Liver (tissue), 6 donors: ENCODE measurements at regions not wholly inside any gene's neighbourhood (a gene's known extent, or its start where the extent isn't known, plus 50 kb on each side); places are given as distances from the start of the nearest gene placed in this dataset.

Experiments used
- DNase-seq: peaks from one replicate; pipeline ENCODE4 v3.0.0-alpha.2; 2017; ENCODE audit warnings: low spot score
- H3K27ac ChIP-seq, 2 donors: one replicate each; pipeline ENCODE4 v1.7.0; 2013; ENCODE audit warnings: inconsistent platforms in 2 of 2, low read length in 2 of 2, control low read depth in 1 of 2, low read depth in 1 of 2, mild to moderate bottlenecking in 1 of 2
- H3K27me3 ChIP-seq, 4 donors: one replicate each; pipeline versions ENCODE4 v1.6.1 to v1.7.0; 2013; ENCODE audit warnings: low read length in 3 of 4, inconsistent platforms in 1 of 4, mild to moderate bottlenecking in 1 of 4, moderate library complexity in 1 of 4; ENCODE audit not compliant: control insufficient read depth in 4 of 4, insufficient read depth in 4 of 4
- H3K36me3 ChIP-seq, 4 donors: one replicate each; pipeline versions ENCODE4 v1.6.1 to v1.7.0; 2013; ENCODE audit warnings: low read length in 3 of 4, mild to moderate bottlenecking in 3 of 4, low read depth in 1 of 4, moderate library complexity in 1 of 4; ENCODE audit not compliant: control insufficient read depth in 4 of 4, insufficient read depth in 3 of 4
- H3K4me1 ChIP-seq, 4 donors: one replicate each; pipeline versions ENCODE4 v1.6.1 to v1.7.0; 2013; ENCODE audit warnings: low read length in 3 of 4, mild to moderate bottlenecking in 3 of 4, moderate library complexity in 1 of 4; ENCODE audit not compliant: control insufficient read depth in 4 of 4, insufficient read depth in 4 of 4
- H3K4me3 ChIP-seq, 3 donors: one replicate each; pipeline versions ENCODE4 v1.6.1 to v1.7.0; 2013; ENCODE audit warnings: low read length in 3 of 3, control low read depth in 1 of 3, low read depth in 1 of 3, mild to moderate bottlenecking in 1 of 3
- H3K9ac ChIP-seq, 2 donors: one replicate each; pipeline ENCODE4 v1.7.0; 2013; ENCODE audit warnings: low read length in 2 of 2, mild to moderate bottlenecking in 2 of 2, moderate library complexity in 2 of 2, control low read depth in 1 of 2, low read depth in 1 of 2
- H3K9me3 ChIP-seq, 4 donors: one replicate each; pipeline versions ENCODE4 v1.6.1 to v1.7.0; 2013; ENCODE audit warnings: low read length in 3 of 4; ENCODE audit not compliant: control insufficient read depth in 4 of 4
- EGR1 ChIP-seq, 2 donors: IDR thresholded peaks; 2 replicates each; pipeline ENCODE4 v1.6.1; 2016 to 2018; ENCODE audit warnings: antibody characterized with exemption in 2 of 2, low read depth in 2 of 2
- FOXA1 ChIP-seq: IDR thresholded peaks from 2 replicates; pipeline ENCODE4 v1.6.1; 2016; ENCODE audit warnings: antibody characterized with exemption
- FOXA2 ChIP-seq: IDR thresholded peaks from 2 replicates; pipeline ENCODE4 v1.6.1; 2016; ENCODE audit warnings: antibody characterized with exemption
- GABPA ChIP-seq, 2 donors: IDR thresholded peaks in 1 of 2; conservative IDR thresholded peaks in 1 of 2; 2 replicates each; pipeline ENCODE4 v1.6.1; 2016; ENCODE audit warnings: antibody characterized with exemption in 2 of 2, mild to moderate bottlenecking in 1 of 2, moderate library complexity in 1 of 2
- HNF4A ChIP-seq, 2 donors: conservative IDR thresholded peaks; 2 replicates each; pipeline ENCODE4 v1.6.1; 2016; ENCODE audit warnings: antibody characterized with exemption in 2 of 2, mild to moderate bottlenecking in 2 of 2
- HNF4G ChIP-seq: IDR thresholded peaks from 2 replicates; pipeline ENCODE4 v1.6.1; 2016; ENCODE audit warnings: antibody characterized with exemption
- JUND ChIP-seq, 2 donors: IDR thresholded peaks; 2 replicates each; pipeline ENCODE4 v1.6.1; 2016; ENCODE audit warnings: antibody characterized with exemption in 2 of 2
- NR2F2 ChIP-seq: IDR thresholded peaks from 2 replicates; pipeline ENCODE4 v1.6.1; 2016; ENCODE audit warnings: antibody characterized with exemption
- RAD21 ChIP-seq, 2 donors: IDR thresholded peaks; 2 replicates each; pipeline ENCODE4 v1.6.1; 2016; ENCODE audit warnings: antibody characterized with exemption in 2 of 2, mild to moderate bottlenecking in 2 of 2
- RXRA ChIP-seq, 2 donors: IDR thresholded peaks; 2 replicates each; pipeline ENCODE4 v1.6.1; 2017 to 2018; ENCODE audit warnings: antibody characterized with exemption in 2 of 2, mild to moderate bottlenecking in 1 of 2
- SP1 ChIP-seq: IDR thresholded peaks from 2 replicates; pipeline ENCODE4 v1.6.1; 2018; ENCODE audit warnings: antibody characterized with exemption, mild to moderate bottlenecking
- TAF1 ChIP-seq: conservative IDR thresholded peaks from 2 replicates; pipeline ENCODE4 v1.6.1; 2016; ENCODE audit warnings: antibody characterized with exemption, mild to moderate bottlenecking
- YY1 ChIP-seq: IDR thresholded peaks from 2 replicates; pipeline ENCODE4 v1.6.1; 2016; ENCODE audit warnings: antibody characterized with exemption, mild to moderate bottlenecking
- TF ChIP-seq, protein P1 (sequence below): IDR thresholded peaks from 2 replicates; pipeline ENCODE4 v1.6.1; 2016; ENCODE audit warnings: antibody characterized with exemption
- TF ChIP-seq, protein P2 (sequence below): IDR thresholded peaks from 2 replicates; pipeline ENCODE4 v1.6.1; 2016; ENCODE audit warnings: antibody characterized with exemption, mild to moderate bottlenecking
- TF ChIP-seq, protein P3 (sequence below): IDR thresholded peaks from 2 replicates; pipeline ENCODE4 v1.6.1; 2016; ENCODE audit warnings: antibody characterized with exemption
- TF ChIP-seq, protein P4 (sequence below): IDR thresholded peaks from 2 replicates; pipeline ENCODE4 v1.6.1; 2016; ENCODE audit warnings: antibody characterized with exemption
- donor health status: healthy.
- donor health status: healthy.
- donor health status: healthy.

DNA sequence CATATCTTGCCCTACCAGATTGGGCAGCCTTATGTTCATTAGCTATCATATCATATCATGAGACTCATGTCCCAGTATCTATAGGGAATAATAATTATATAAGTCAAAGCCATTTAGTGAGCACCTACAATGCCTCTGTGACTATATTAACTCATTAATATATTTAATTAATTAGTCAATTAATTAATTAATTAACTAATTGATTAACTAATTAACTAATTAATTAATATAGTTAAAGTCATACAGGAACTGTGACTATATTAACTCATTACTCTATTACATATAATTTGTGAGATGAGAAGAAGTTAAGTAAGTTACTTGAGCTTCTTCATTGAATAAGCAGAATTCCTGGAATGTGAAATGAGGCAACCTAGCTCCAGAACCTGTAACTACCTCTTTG lies 588.3 kb upstream of the SLITRK1 start:
- Histone ChIP-seq H3K27ac (no peak overlapping the region), H3K36me3 (no peaks in the 10 kb centered on the region), H3K27me3 (no peaks in the 10 kb centered on the region), H3K9me3 (no peaks in the 10 kb centered on the region), H3K9ac (no peak overlapping the region), H3K4me3 (no peak overlapping the region), H3K4me1 (no peaks in the 10 kb centered on the region)
- DNase-seq, result no peak
- TF ChIP-seq RXRA (IDR thresholded peaks at IDR 0.05), result no peak
- no peak for TF ChIP-seq HNF4G

DNA sequence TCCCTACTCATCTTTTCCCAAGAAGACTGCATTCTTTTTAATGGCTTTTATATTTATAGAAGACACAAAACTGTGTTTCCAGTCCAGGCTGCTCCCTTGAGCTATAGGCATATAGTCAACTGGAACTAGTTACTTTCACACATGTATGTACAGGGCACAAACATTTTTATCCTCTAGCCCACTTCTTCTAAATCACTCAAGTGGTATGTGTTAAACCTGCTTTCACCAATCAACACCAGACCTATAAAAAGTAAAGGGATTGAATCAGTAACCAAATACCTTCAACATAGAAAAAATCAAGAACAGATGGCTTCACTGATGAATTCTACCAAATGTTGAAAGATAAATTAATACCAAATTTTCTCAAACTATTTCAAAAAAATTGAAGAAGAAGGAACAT lies 584.2 kb upstream of the SLITRK1 start:
- H3K9me3 ChIP-seq, result no peaks in the 10 kb centered on the region
- no peaks in the 10 kb centered on the region for H3K4me1 ChIP-seq
- H3K9ac ChIP-seq, result no peak overlapping the region
- H3K36me3 ChIP-seq, result no peaks in the 10 kb centered on the region
- no peaks in the 10 kb centered on the region for H3K27me3 ChIP-seq
- no peak overlapping the region for H3K4me3 ChIP-seq
- H3K27ac ChIP-seq, result no peak overlapping the region
- DNase-seq, result no peak
- TF ChIP-seq, protein P1, sequence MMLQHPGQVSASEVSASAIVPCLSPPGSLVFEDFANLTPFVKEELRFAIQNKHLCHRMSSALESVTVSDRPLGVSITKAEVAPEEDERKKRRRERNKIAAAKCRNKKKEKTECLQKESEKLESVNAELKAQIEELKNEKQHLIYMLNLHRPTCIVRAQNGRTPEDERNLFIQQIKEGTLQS, result no peak
- TF ChIP-seq RAD21 (IDR thresholded peaks at IDR 0.05), result no peak
- TF ChIP-seq, protein P2, sequence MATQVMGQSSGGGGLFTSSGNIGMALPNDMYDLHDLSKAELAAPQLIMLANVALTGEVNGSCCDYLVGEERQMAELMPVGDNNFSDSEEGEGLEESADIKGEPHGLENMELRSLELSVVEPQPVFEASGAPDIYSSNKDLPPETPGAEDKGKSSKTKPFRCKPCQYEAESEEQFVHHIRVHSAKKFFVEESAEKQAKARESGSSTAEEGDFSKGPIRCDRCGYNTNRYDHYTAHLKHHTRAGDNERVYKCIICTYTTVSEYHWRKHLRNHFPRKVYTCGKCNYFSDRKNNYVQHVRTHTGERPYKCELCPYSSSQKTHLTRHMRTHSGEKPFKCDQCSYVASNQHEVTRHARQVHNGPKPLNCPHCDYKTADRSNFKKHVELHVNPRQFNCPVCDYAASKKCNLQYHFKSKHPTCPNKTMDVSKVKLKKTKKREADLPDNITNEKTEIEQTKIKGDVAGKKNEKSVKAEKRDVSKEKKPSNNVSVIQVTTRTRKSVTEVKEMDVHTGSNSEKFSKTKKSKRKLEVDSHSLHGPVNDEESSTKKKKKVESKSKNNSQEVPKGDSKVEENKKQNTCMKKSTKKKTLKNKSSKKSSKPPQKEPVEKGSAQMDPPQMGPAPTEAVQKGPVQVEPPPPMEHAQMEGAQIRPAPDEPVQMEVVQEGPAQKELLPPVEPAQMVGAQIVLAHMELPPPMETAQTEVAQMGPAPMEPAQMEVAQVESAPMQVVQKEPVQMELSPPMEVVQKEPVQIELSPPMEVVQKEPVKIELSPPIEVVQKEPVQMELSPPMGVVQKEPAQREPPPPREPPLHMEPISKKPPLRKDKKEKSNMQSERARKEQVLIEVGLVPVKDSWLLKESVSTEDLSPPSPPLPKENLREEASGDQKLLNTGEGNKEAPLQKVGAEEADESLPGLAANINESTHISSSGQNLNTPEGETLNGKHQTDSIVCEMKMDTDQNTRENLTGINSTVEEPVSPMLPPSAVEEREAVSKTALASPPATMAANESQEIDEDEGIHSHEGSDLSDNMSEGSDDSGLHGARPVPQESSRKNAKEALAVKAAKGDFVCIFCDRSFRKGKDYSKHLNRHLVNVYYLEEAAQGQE, result no peak
- TF ChIP-seq FOXA2, result no peak
- no peak for TF ChIP-seq TAF1
- TF ChIP-seq, protein P3, sequence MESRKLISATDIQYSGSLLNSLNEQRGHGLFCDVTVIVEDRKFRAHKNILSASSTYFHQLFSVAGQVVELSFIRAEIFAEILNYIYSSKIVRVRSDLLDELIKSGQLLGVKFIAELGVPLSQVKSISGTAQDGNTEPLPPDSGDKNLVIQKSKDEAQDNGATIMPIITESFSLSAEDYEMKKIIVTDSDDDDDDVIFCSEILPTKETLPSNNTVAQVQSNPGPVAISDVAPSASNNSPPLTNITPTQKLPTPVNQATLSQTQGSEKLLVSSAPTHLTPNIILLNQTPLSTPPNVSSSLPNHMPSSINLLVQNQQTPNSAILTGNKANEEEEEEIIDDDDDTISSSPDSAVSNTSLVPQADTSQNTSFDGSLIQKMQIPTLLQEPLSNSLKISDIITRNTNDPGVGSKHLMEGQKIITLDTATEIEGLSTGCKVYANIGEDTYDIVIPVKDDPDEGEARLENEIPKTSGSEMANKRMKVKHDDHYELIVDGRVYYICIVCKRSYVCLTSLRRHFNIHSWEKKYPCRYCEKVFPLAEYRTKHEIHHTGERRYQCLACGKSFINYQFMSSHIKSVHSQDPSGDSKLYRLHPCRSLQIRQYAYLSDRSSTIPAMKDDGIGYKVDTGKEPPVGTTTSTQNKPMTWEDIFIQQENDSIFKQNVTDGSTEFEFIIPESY, result no peak
- no peak for TF ChIP-seq RXRA (IDR thresholded peaks at IDR 0.05)
- TF ChIP-seq GABPA (IDR thresholded peaks at IDR 0.05 in 1 of 2, conservative IDR thresholded peaks at IDR 0.05 in 1 of 2), result no peak
- no peak for TF ChIP-seq NR2F2

DNA sequence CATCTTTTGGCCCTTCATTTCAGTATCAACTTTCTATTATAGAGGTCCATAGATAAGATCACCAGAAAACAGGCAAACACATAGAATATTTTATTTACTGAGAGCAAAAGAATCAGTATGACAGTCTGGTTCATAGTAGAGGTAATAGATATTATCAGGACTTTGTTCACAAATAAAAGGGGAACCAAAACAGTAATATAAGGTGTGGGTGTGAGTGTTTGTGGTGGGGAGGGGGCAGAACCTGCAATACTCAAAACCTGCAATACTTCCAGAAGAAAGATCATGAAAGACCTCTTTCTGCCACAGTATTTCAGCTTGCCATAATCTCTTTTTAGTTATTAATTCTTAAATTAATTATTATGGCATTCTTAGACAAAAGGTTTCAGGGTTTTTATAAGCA lies 578.7 kb upstream of the SLITRK1 start:
- DNase-seq, result no peak
- no peaks in the 10 kb centered on the region for H3K4me1 ChIP-seq
- no peak overlapping the region for H3K27ac ChIP-seq
- no peak overlapping the region for H3K9ac ChIP-seq
- H3K27me3 ChIP-seq, result no peaks in the 10 kb centered on the region
- H3K9me3 ChIP-seq, result no peaks in the 10 kb centered on the region
- H3K4me3 ChIP-seq, result no peak overlapping the region
- no peaks in the 10 kb centered on the region for H3K36me3 ChIP-seq
- TF ChIP-seq, protein P3, result no peak
- TF ChIP-seq SP1 (no peak), YY1 (no peak), NR2F2 (no peak), JUND (IDR thresholded peaks at IDR 0.05) (no peak), EGR1 (IDR thresholded peaks at IDR 0.05; ENCODE audit: low read depth in 2 of 2) (no peak), GABPA (IDR thresholded peaks at IDR 0.05 in 1 of 2, conservative IDR thresholded peaks at IDR 0.05 in 1 of 2) (no peak), TAF1 (no peak), RAD21 (IDR thresholded peaks at IDR 0.05) (no peak), FOXA1 (no peak), HNF4A (conservative IDR thresholded peaks at IDR 0.05) (no peak)
- TF ChIP-seq, protein P2, result no peak
- TF ChIP-seq, protein P1, result no peak
- TF ChIP-seq, protein P4, sequence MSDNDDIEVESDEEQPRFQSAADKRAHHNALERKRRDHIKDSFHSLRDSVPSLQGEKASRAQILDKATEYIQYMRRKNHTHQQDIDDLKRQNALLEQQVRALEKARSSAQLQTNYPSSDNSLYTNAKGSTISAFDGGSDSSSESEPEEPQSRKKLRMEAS, result no peak
